SJSA1 (cell line): ENCODE measurements at regions not wholly inside any gene's neighbourhood (a gene's known extent, or its start where the extent isn't known, plus 50 kb on each side); places are given as distances from the start of the nearest gene placed in this dataset.

Experiments used
- DNase-seq, 2 experiments: peaks; one replicate each; pipeline ENCODE4 v3.0.0-alpha.2; 2015 to 2020; ENCODE audit warnings: low spot score in 2 of 2, low read depth in 1 of 2
- H3K27ac ChIP-seq: fragments of 250-450 bp; sonication (Bioruptor Pico); 2 replicates; pipeline ENCODE4 v1.5.1; 2020; ENCODE audit warnings: mild to moderate bottlenecking, moderate library complexity
- H3K27me3 ChIP-seq: fragments of 250-450 bp; sonication (Bioruptor Pico); replicated peaks from 2 replicates; pipeline ENCODE4 v1.5.1; 2020; ENCODE audit warnings: mild to moderate bottlenecking, moderate library complexity
- H3K36me3 ChIP-seq: fragments of 250-450 bp; sonication (Bioruptor Pico); 2 replicates; pipeline ENCODE4 v1.5.1; 2020; ENCODE audit warnings: mild to moderate bottlenecking
- H3K4me1 ChIP-seq: fragments of 250-450 bp; sonication (Bioruptor Pico); replicated peaks from 2 replicates; pipeline ENCODE4 v1.6.1; 2021; ENCODE audit warnings: mild to moderate bottlenecking
- H3K4me3 ChIP-seq: fragments of 250-450 bp; sonication (Bioruptor Pico); 2 replicates; pipeline ENCODE4 v1.5.1; 2020; ENCODE audit warnings: mild to moderate bottlenecking
- H3K9me3 ChIP-seq: fragments of 250-450 bp; sonication (Bioruptor Pico); replicated peaks from 2 replicates; pipeline ENCODE4 v1.5.1; 2020; ENCODE audit warnings: mild to moderate bottlenecking

DNA sequence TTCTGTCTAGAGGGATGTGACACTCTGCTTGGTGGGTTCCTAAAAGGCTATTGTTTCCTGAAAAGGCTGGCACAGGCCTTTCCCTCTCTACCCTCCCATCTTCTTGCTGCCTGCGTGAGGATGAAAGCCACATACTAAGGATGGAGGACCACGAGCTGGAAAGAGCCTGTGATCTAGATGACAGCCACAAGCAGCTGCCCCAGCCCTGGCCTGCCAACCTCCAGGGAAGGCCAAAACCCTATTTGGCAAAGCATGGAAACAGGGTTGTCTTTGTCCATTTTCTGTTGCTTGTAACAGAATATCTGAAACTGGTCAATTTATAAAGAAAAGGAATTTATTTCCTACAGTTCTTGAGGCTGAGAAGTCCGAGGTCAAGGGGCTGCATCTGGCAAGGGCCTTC is 144.5 kb downstream of the FBLN2 start:
- Histone ChIP-seq H3K27ac (no peak overlapping the region), H3K9me3 (no peaks in the 10 kb centered on the region), H3K27me3 (peaks cover 6% of the 10 kb centered on the region; the same call in 1 of the 2 replicates), H3K36me3 (no peaks in the 10 kb centered on the region), H3K4me3 (no peak overlapping the region), H3K4me1 (no peaks in the 10 kb centered on the region)
- DNase-seq: no peak

DNA sequence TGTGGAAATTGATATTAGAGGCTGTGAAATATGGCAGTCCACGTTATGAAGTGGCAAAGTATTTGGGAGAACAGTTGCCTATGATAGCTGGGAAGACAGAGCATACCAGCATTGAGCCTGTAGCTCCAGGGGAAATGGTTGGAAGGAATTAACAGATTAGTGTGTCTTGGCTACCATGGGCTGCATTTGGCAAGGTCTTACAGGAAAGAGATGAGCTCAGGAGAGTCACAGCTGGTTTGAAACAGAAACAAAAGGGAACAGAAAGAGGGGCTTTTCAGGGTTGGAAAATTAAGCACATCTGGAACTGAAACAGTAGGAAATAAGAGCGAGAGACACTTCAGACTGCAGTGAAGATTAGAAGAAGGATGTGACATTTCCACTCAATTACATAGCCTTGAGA is 141.7 kb downstream of the FBLN2 start:
- Histone ChIP-seq H3K4me1 (no peaks in the 10 kb centered on the region), H3K27ac (no peak overlapping the region), H3K36me3 (no peaks in the 10 kb centered on the region), H3K9me3 (no peaks in the 10 kb centered on the region), H3K4me3 (no peak overlapping the region), H3K27me3 (peaks cover 18% of the 10 kb centered on the region; the same call in 1 of the 2 replicates)
- DNase-seq: no peak

DNA sequence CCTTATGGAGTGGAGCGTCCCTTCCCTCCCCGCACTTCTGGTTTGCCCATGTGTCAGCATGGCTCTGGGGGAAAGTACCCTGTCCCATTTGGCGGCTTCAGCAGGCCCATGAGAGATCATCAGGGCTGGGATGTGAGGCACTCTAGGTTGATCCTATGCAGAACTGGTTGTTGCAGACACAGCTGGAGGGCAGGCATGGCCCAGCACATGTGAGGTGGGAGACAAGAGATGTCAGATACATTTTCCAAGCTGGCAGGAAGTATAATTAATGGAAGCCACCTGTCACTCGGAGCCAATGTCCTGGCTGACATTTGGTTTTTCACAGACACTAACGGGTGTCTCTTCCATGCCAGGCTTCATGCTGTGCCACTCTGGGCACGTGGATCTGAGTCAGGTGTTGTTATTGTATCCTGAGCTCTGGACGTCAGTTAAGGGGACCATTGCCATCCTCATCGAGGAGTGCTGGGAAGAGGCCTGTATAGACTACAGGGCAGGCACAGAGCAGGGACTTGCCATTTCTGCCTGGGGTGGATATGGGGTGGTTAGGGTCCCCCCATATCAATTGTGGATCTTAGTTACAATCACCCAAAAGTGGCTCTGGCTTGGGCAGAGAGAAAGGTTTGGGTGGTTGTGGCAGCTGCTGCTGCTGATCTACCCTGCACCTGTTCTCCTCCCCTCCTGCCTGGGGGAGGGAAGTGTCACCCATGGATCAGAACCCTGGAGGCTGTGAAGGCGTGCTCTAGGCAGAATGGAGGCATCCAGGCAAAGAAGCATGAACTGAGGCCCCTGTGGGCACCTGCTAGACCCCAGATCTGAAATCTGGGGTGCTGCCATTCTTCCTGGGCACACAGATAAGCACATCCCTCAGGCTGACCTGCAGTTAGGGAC is 140.7 kb downstream of the FBLN2 start:
- Histone ChIP-seq H3K27me3 (peaks cover 21% of the 10 kb centered on the region), H3K9me3 (no peaks in the 10 kb centered on the region), H3K4me3 (no peak overlapping the region), H3K27ac (no peak overlapping the region), H3K4me1 (no peaks in the 10 kb centered on the region), H3K36me3 (no peaks in the 10 kb centered on the region)
- DNase-seq: no peak

DNA sequence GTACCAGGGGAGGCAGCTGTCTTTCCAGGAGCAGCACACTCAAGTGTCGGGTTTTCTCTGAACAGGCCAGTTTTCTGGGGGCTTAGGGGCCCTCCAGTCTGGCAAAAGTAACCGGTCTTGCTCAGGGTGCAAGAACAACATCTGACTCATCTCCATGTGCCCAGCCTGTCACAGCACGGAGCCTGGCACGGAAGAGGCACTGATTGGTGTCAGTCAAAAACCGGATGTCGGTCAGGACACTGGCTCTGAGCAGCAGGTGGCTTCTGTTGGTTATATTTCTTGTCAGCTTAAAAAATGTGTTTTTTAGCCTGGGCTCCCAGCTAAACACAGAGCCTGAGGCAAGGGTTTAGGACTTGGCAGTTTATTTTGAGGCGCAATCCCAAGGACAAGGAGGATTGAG is 139.9 kb downstream of the FBLN2 start:
- no peak overlapping the region for H3K4me3 ChIP-seq
- H3K4me1 ChIP-seq: no peaks in the 10 kb centered on the region
- peaks cover 21% of the 10 kb centered on the region for H3K27me3 ChIP-seq
- no peak overlapping the region for H3K27ac ChIP-seq
- no peaks in the 10 kb centered on the region for H3K9me3 ChIP-seq
- H3K36me3 ChIP-seq: no peaks in the 10 kb centered on the region
- no peak for DNase-seq

DNA sequence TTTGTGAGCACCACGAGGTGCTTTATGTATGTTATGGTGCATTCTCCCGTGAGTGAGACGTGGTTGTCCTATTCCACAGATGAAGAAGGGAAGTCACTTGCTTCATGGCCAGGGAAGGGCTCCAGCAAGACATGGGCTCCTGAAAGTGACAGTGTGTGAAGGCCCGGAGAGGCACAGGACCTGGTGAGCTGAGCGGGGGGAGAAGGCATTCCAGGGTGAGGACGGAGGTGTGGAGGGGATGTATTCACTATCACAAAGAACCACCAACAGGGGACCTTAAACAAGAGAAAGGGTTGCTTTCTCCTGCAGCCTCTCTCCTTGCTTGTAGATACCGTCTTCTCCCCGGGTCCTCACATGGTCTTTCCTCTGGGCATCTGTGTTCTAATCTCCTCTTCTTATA is 139.1 kb downstream of the FBLN2 start:
- Histone ChIP-seq H3K36me3 (no peaks in the 10 kb centered on the region), H3K4me3 (no peak overlapping the region), H3K27me3 (peaks cover 21% of the 10 kb centered on the region), H3K9me3 (no peaks in the 10 kb centered on the region), H3K4me1 (no peaks in the 10 kb centered on the region), H3K27ac (no peak overlapping the region)
- DNase-seq: no peak
